SH-SY5Y (cell line): ENCODE measurements at regions not wholly inside any gene's neighbourhood (a gene's known extent, or its start where the extent isn't known, plus 50 kb on each side); places are given as distances from the start of the nearest gene placed in this dataset.

Source experiments
- GATA2 ChIP-seq: IDR thresholded peaks from 2 replicates; pipeline ENCODE4 v1.6.1; 2011; ENCODE audit warnings: mild to moderate bottlenecking, low read depth, low read length
- GATA3 ChIP-seq: IDR thresholded peaks from 2 replicates; pipeline ENCODE4 v1.6.1; 2011; ENCODE audit warnings: low read depth, mild to moderate bottlenecking, low read length, moderate library complexity

- TF ChIP-seq GATA2 (no peak), GATA3 (no peak)
Measured at GRCh38 chr10:109762555-109762954, 160.8 kb downstream of the XPNPEP1 start.
